SU-DHL-6 (cell line): ENCODE measurements at regions not wholly inside any gene's neighbourhood (a gene's known extent, or its start where the extent isn't known, plus 50 kb on each side); places are given as distances from the start of the nearest gene placed in this dataset.

ENCODE experiments used
- CTCF ChIP-seq: fragments of 200-600 bp; sonication (generic); IDR thresholded peaks from one replicate; pipeline ENCODE4 v1.5.1; 2017; ENCODE audit warnings: antibody characterized with exemption, mild to moderate bottlenecking, low read length, moderate library complexity; ENCODE audit not compliant: insufficient read depth, poor library complexity, severe bottlenecking
- EZH2phosphoT487 ChIP-seq: fragments of 200-600 bp; sonication (generic), shearing (Covaris generic); conservative IDR thresholded peaks from 2 replicates; pipeline ENCODE4 v1.6.1; 2018; ENCODE audit warnings: mild to moderate bottlenecking, antibody characterized with exemption, low read length, moderate library complexity, mixed read lengths

GRCh38 chr1:184895086-184895485, 79.2 kb downstream of the NIBAN1 start:
- TF ChIP-seq CTCF (no peak), EZH2phosphoT487 (no peak)
